ENCODE measurements at regions not wholly inside any gene's neighbourhood (a gene's known extent, or its start where the extent isn't known, plus 50 kb on each side); places are given as distances from the start of the nearest gene placed in this dataset.

GRCh38 chr11:97973352-97973857, 1047.3 kb upstream of the CNTN5 start (continued):
- TF ChIP-seq ZNF655 (CRISPR knock-in tag; IDR thresholded peaks at IDR 0.05) (0 out of 2 replicates have a peak, but pooled peaks have one; percentile 81), U2AF1 (optimal IDR thresholded peaks at IDR 0.05; ENCODE audit: low read depth, low read length) (no peak), DEAF1 (CRISPR knock-in tag; IDR thresholded peaks at IDR 0.05) (peak; percentile 92), ZNF384 (IDR thresholded peaks at IDR 0.05; ENCODE audit: low read depth, low read length) (0 out of 2 replicates have a peak, but pooled peaks have one; percentile 14), ZNF165 (CRISPR knock-in tag; IDR thresholded peaks at IDR 0.05; ENCODE audit: borderline replicate concordance) (peak; percentile 99), E4F1 (CRISPR knock-in tag; IDR thresholded peaks at IDR 0.05; ENCODE audit: borderline replicate concordance) (peak; percentile 85), SAFB (IDR thresholded peaks at IDR 0.05; ENCODE audit: borderline replicate concordance, low read depth, low read length) (no peak), SAP30 (IDR thresholded peaks at IDR 0.05; ENCODE audit: borderline replicate concordance, insufficient read depth, low read depth, low read length, poor library complexity, severe bottlenecking) (no peak), TSHZ1 (CRISPR knock-in tag; IDR thresholded peaks at IDR 0.05) (peak; percentile 98), GMEB1 (CRISPR knock-in tag; IDR thresholded peaks at IDR 0.05) (peak; percentile 78), PTBP1 (IDR thresholded peaks at IDR 0.05; ENCODE audit: low read depth, low read length) (no peak), CBFB (CRISPR knock-in tag; IDR thresholded peaks at IDR 0.05) (no peak), E2F5 (CRISPR knock-in tag; IDR thresholded peaks at IDR 0.05) (no peak), EWSR1 (IDR thresholded peaks at IDR 0.05; ENCODE audit: borderline replicate concordance, low read depth, partially characterized antibody) (no peak), ZNF174 (CRISPR knock-in tag; IDR thresholded peaks at IDR 0.05) (peak; percentile 98), ZC3H11A (IDR thresholded peaks at IDR 0.05; ENCODE audit: low read depth, low read length) (no peak)

All from K562 (cell line).